GM23338 (cell line): ENCODE measurements at regions not wholly inside any gene's neighbourhood (a gene's known extent, or its start where the extent isn't known, plus 50 kb on each side); places are given as distances from the start of the nearest gene placed in this dataset.
"Not testable (repeated sequence)": the region's sequence is repeated elsewhere in the genome, so short reads cannot be mapped to it uniquely, and the experiment has no call there.

ENCODE experiments used
- ATAC-seq: fragments of 200-7000 bp; cut with Tn5 transposase; 3 replicates; pipeline ENCODE4 v1.9.1; 2020
- DNase-seq: peaks from one replicate; pipeline ENCODE4 v3.0.0-alpha.2; 2015; ENCODE audit warnings: low spot score
- H2AFZ ChIP-seq: fragments of 200-600 bp; sonication (generic); 2 replicates; pipeline ENCODE4 v1.8.0; 2016; ENCODE audit warnings: antibody characterized with exemption, mild to moderate bottlenecking, moderate library complexity
- H3F3A ChIP-seq: fragments of 200-600 bp; sonication (generic); replicated peaks from 2 replicates; pipeline ENCODE4 v1.8.0; 2017; ENCODE audit warnings: antibody characterized with exemption, mixed run types, low read depth
- H3K27ac ChIP-seq: fragments of 200-600 bp; sonication (generic); 2 replicates; pipeline ENCODE4 v1.6.1; 2016; ENCODE audit warnings: low read depth
- H3K27me3 ChIP-seq: fragments of 200-600 bp; sonication (generic); 2 replicates; pipeline ENCODE4 v1.8.0; 2016; ENCODE audit warnings: mild to moderate bottlenecking, mixed run types, moderate library complexity; ENCODE audit not compliant: insufficient read depth
- H3K36me3 ChIP-seq: fragments of 200-600 bp; sonication (generic); 2 replicates; pipeline ENCODE4 v1.8.0; 2016; ENCODE audit warnings: mild to moderate bottlenecking; ENCODE audit not compliant: insufficient read depth
- H3K4me1 ChIP-seq: fragments of 200-600 bp; sonication (generic); 2 replicates; pipeline ENCODE4 v1.8.0; 2016; ENCODE audit warnings: mild to moderate bottlenecking, moderate library complexity; ENCODE audit not compliant: insufficient read depth
- H3K4me2 ChIP-seq: fragments of 200-600 bp; sonication (generic); 2 replicates; pipeline ENCODE4 v1.7.1; 2017; ENCODE audit warnings: mixed run types
- H3K4me3 ChIP-seq: fragments of 200-600 bp; sonication (generic); 2 replicates; pipeline ENCODE4 v1.6.1; 2016; ENCODE audit warnings: mixed run types
- H3K79me2 ChIP-seq: fragments of 200-600 bp; sonication (generic); replicated peaks from 2 replicates; pipeline ENCODE4 v1.8.0; 2017; ENCODE audit warnings: mild to moderate bottlenecking; ENCODE audit not compliant: insufficient read depth
- H3K9me2 ChIP-seq: fragments of 200-600 bp; sonication (generic); 2 replicates; pipeline ENCODE4 v1.8.0; 2017; ENCODE audit not compliant: insufficient read depth
- H4K20me1 ChIP-seq: fragments of 200-600 bp; sonication (generic); replicated peaks from 2 replicates; pipeline ENCODE4 v1.8.0; 2017; ENCODE audit warnings: mild to moderate bottlenecking; ENCODE audit not compliant: insufficient read depth
- H3K27ac Mint-ChIP-seq: 2 replicates; pipeline ENCODE4 v1.8.0; 2020; ENCODE audit warnings: inconsistent platforms, mild to moderate bottlenecking, moderate library complexity, mixed read lengths
- H3K27me3 Mint-ChIP-seq: 3 replicates; pipeline ENCODE4 v1.8.0; 2022; ENCODE audit warnings: low read depth, mild to moderate bottlenecking, moderate library complexity, mixed read lengths, inconsistent platforms; ENCODE audit not compliant: insufficient read depth, poor library complexity
- H3K36me3 Mint-ChIP-seq: 3 replicates; pipeline ENCODE4 v1.8.0; 2021; ENCODE audit warnings: low read depth, mild to moderate bottlenecking, inconsistent platforms, moderate library complexity, mixed read lengths
- H3K4me1 Mint-ChIP-seq: 3 replicates; pipeline ENCODE4 v1.8.0; 2020; ENCODE audit warnings: mild to moderate bottlenecking, inconsistent platforms, mixed read lengths
- H3K4me3 Mint-ChIP-seq: 3 replicates; pipeline ENCODE4 v1.8.0; 2021; ENCODE audit warnings: moderate library complexity, mild to moderate bottlenecking, inconsistent platforms, mixed read lengths
- H3K9me3 Mint-ChIP-seq: 3 replicates; pipeline ENCODE4 v1.8.0; 2020; ENCODE audit warnings: moderate library complexity, mild to moderate bottlenecking, inconsistent platforms, mixed read lengths
- CREB1 ChIP-seq: fragments of 250-450 bp; sonication (Bioruptor Pico); IDR thresholded peaks from 2 replicates; pipeline ENCODE4 v1.5.0; 2020; ENCODE audit warnings: low read depth, mild to moderate bottlenecking, moderate library complexity
- EZH2 ChIP-seq: fragments of 200-600 bp; sonication (generic); IDR thresholded peaks from one replicate; pipeline ENCODE4 v1.8.0; 2017; ENCODE audit warnings: antibody characterized with exemption, mild to moderate bottlenecking, low read depth; ENCODE audit not compliant: unreplicated experiment
- EZH2phosphoT487 ChIP-seq: fragments of 200-600 bp; sonication (generic); IDR thresholded peaks from one replicate; pipeline ENCODE4 v1.8.1; 2018; ENCODE audit warnings: antibody characterized with exemption; ENCODE audit not compliant: unreplicated experiment
- JUNB ChIP-seq: IDR thresholded peaks from one replicate; pipeline ENCODE4 v1.6.1; 2016; ENCODE audit warnings: antibody characterized with exemption; ENCODE audit not compliant: unreplicated experiment
- NANOG ChIP-seq: IDR thresholded peaks from 2 replicates; pipeline ENCODE4 v1.6.1; 2016; ENCODE audit warnings: antibody characterized with exemption, borderline replicate concordance
- POLR2AphosphoS5 ChIP-seq: IDR thresholded peaks from 2 replicates; pipeline ENCODE4 v1.6.1; 2016; ENCODE audit warnings: antibody characterized with exemption, low read depth
- STAT1 ChIP-seq: IDR thresholded peaks from one replicate; pipeline ENCODE4 v1.6.1; 2016; ENCODE audit warnings: antibody characterized with exemption; ENCODE audit not compliant: unreplicated experiment
- ZNF114 ChIP-seq: fragments of 250-450 bp; sonication (Bioruptor Pico); IDR thresholded peaks from 2 replicates; pipeline ENCODE4 v1.5.0; 2020; ENCODE audit warnings: mild to moderate bottlenecking, moderate library complexity
- ZNF331 ChIP-seq: fragments of 250-450 bp; sonication (Bioruptor Pico); IDR thresholded peaks from 2 replicates; pipeline ENCODE4 v1.5.0; 2020; ENCODE audit warnings: low read depth, mild to moderate bottlenecking, moderate library complexity
- TF ChIP-seq, protein P1 (sequence below): IDR thresholded peaks from 2 replicates; pipeline ENCODE4 v1.6.1; 2016; ENCODE audit warnings: antibody characterized with exemption
- TF ChIP-seq, protein P2 (sequence below): IDR thresholded peaks from one replicate; pipeline ENCODE4 v1.6.1; 2018; ENCODE audit warnings: antibody characterized with exemption; ENCODE audit not compliant: unreplicated experiment

DNA sequence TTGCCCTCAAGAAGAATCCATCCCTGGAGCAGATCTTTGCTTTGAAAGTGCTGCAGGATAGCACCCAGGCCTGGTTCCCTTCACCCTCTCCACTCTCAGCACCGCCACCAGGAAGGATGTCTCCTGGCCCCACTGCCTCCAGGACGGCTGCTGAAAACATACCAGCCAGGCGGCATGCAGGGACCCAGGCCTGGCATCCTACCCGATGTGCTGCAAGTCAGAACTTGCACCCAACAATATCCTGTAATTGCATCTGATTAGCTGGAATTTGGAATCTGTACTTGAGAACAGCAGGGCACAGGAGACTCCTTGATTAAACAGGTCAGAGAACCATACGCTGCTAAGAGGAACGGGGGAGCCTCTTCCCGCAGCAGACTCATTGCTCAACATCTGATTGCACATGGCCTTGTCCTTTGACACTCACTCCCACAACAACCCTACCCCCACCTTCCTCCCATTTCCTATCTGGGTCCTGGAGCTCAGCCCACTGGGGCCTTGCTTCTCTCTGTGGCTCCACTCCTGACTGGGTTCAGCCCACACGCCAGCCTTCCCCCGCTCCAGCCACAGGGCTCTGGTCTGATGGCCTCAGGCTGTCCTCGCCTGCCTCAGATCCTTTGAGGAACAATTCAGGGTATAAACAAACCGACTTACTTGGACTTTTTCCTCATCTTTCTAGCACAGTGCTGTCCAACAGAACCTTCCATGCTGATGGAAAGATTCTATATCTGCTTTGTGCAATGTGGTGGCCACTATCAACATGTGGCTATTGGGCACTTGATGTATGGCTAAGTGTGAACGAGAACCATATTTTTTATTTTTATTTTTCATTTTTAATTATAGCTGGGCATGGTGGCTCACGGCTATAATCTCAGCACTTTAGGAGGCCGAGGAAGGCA lies 78.0 kb downstream of the FGD2 start (continued):
- no peak for TF ChIP-seq EZH2
- no peak for TF ChIP-seq POLR2AphosphoS5
- no peak for TF ChIP-seq NANOG
- no peak for TF ChIP-seq EZH2phosphoT487
- TF ChIP-seq CREB1 (CRISPR knock-in tag) = no peak
- TF ChIP-seq, protein P1, sequence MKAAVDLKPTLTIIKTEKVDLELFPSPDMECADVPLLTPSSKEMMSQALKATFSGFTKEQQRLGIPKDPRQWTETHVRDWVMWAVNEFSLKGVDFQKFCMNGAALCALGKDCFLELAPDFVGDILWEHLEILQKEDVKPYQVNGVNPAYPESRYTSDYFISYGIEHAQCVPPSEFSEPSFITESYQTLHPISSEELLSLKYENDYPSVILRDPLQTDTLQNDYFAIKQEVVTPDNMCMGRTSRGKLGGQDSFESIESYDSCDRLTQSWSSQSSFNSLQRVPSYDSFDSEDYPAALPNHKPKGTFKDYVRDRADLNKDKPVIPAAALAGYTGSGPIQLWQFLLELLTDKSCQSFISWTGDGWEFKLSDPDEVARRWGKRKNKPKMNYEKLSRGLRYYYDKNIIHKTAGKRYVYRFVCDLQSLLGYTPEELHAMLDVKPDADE = no peak
- TF ChIP-seq STAT1 = no peak
- TF ChIP-seq, protein P2, sequence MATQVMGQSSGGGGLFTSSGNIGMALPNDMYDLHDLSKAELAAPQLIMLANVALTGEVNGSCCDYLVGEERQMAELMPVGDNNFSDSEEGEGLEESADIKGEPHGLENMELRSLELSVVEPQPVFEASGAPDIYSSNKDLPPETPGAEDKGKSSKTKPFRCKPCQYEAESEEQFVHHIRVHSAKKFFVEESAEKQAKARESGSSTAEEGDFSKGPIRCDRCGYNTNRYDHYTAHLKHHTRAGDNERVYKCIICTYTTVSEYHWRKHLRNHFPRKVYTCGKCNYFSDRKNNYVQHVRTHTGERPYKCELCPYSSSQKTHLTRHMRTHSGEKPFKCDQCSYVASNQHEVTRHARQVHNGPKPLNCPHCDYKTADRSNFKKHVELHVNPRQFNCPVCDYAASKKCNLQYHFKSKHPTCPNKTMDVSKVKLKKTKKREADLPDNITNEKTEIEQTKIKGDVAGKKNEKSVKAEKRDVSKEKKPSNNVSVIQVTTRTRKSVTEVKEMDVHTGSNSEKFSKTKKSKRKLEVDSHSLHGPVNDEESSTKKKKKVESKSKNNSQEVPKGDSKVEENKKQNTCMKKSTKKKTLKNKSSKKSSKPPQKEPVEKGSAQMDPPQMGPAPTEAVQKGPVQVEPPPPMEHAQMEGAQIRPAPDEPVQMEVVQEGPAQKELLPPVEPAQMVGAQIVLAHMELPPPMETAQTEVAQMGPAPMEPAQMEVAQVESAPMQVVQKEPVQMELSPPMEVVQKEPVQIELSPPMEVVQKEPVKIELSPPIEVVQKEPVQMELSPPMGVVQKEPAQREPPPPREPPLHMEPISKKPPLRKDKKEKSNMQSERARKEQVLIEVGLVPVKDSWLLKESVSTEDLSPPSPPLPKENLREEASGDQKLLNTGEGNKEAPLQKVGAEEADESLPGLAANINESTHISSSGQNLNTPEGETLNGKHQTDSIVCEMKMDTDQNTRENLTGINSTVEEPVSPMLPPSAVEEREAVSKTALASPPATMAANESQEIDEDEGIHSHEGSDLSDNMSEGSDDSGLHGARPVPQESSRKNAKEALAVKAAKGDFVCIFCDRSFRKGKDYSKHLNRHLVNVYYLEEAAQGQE = no peak
- no peak for TF ChIP-seq ZNF331 (CRISPR knock-in tag)
- no peak for TF ChIP-seq JUNB
- TF ChIP-seq ZNF114 (CRISPR knock-in tag) = no peak

DNA sequence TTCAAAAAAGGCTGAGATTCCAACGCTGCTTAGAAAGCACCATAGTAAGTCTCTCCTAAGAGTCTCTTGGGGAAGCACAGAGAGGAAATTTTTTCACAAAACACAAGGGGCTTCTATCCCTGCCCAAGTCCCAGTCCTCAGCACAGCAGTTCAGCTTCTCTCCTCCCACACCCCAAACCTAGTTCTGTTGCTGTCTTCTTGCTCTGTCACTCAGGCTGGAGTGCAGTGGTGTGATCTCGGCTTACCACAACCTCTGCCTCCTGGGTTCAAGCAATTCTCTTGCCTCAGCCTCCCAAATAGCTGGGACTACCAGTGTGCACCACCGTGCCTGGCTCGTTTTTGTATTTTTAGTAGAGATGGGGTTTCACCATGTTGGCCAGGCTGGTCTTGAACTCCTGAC lies 79.2 kb downstream of the FGD2 start:
- not testable (repeated sequence) for H3K4me2 ChIP-seq, H3K4me3 Mint-ChIP-seq, H4K20me1 ChIP-seq, H3K27me3 ChIP-seq, H3K36me3 ChIP-seq, H3K4me1 Mint-ChIP-seq, H3K4me3 ChIP-seq, H3K27ac ChIP-seq, H3K9me2 ChIP-seq, H3K4me1 ChIP-seq, H3K9me3 Mint-ChIP-seq, H2AFZ ChIP-seq, H3F3A ChIP-seq, DNase-seq, H3K27ac Mint-ChIP-seq, H3K36me3 Mint-ChIP-seq, H3K79me2 ChIP-seq, ATAC-seq
- peaks cover 16% of the 10 kb centered on the region for H3K27me3 Mint-ChIP-seq
